HUES64 (cell line): ENCODE measurements at regions not wholly inside any gene's neighbourhood (a gene's known extent, or its start where the extent isn't known, plus 50 kb on each side); places are given as distances from the start of the nearest gene placed in this dataset.
"Not testable (repeated sequence)": the region's sequence is repeated elsewhere in the genome, so short reads cannot be mapped to it uniquely, and the experiment has no call there.

Experiments used
- H3K27ac ChIP-seq: 2 replicates; pipeline ENCODE4 v1.7.0; 2013; ENCODE audit warnings: low read depth, low read length, inconsistent platforms
- H3K27me3 ChIP-seq: 2 replicates; pipeline ENCODE4 v1.6.1; 2013; ENCODE audit warnings: mild to moderate bottlenecking, low read length; ENCODE audit not compliant: insufficient read depth
- H3K36me3 ChIP-seq: 2 replicates; pipeline ENCODE4 v1.6.1; 2013; ENCODE audit warnings: mild to moderate bottlenecking, low read length; ENCODE audit not compliant: insufficient read depth
- H3K4me1 ChIP-seq: 2 replicates; pipeline ENCODE4 v1.6.1; 2013; ENCODE audit warnings: mild to moderate bottlenecking, low read length, moderate library complexity; ENCODE audit not compliant: insufficient read depth
- H3K4me3 ChIP-seq: 2 replicates; pipeline ENCODE4 v1.5.1; 2013; ENCODE audit warnings: mild to moderate bottlenecking, low read length, moderate library complexity
- H3K9ac ChIP-seq: 2 replicates; pipeline ENCODE4 v1.6.1; 2013; ENCODE audit warnings: mild to moderate bottlenecking, low read depth, low read length
- H3K9me3 ChIP-seq: 2 replicates; pipeline ENCODE4 v1.6.1; 2013; ENCODE audit warnings: low read depth, low read length; ENCODE audit not compliant: insufficient read depth
- WGBS: fragments of 150-250, 120-280 bp; methylation state at CpG from one replicate; pipeline ENCODE4 v1.1.7; 2013; ENCODE audit warnings: missing lambda C conversion rate; 5-methylcytosine and 5-hydroxymethylcytosine counted together

GRCh38 chr7:149683181-149683580, 90.2 kb downstream of the ZNF467 start:
- Histone ChIP-seq H3K4me3 (no peak overlapping the region), H3K4me1 (peaks cover 44% of the 10 kb centered on the region), H3K36me3 (no peaks in the 10 kb centered on the region), H3K9me3 (no peaks in the 10 kb centered on the region), H3K27me3 (no peaks in the 10 kb centered on the region), H3K9ac (no peak overlapping the region), H3K27ac (no peak overlapping the region)
- 95% methylated on average over 2 of the region's 2 CpGs for WGBS

DNA sequence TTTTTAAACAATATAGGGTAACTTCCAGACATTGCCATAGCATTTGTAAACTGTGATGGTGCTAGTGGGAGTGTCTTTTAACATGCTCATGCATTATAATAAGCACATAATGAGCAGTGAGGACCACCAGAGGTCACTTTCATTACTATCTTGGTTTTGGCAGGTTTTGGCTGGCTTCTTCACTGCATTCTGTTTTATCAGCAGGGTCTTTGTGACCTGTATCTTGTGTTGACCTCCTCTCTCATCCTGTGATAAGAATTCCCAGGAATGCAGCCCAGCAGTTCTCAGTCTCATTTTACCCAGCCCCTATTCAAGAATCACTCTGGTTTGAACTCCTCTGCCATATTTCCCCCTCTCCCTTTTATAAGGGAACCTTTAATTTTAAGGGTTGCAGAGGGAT, 91.3 kb downstream of the ZNF467 start:
- Histone ChIP-seq H3K36me3 (no peaks in the 10 kb centered on the region), H3K4me3 (no peak overlapping the region), H3K9me3 (no peaks in the 10 kb centered on the region), H3K4me1 (peaks cover 44% of the 10 kb centered on the region), H3K27ac (peak overlapping the region; percentile 69; the same call in 1 of the 2 replicates), H3K27me3 (no peaks in the 10 kb centered on the region), H3K9ac (no peak overlapping the region)

- no peaks in the 10 kb centered on the region for H3K9me3 ChIP-seq
- H3K36me3 ChIP-seq = no peaks in the 10 kb centered on the region
- H3K27me3 ChIP-seq = no peaks in the 10 kb centered on the region
- 17% methylated on average over 1 of the region's 1 CpG for WGBS
- H3K27ac ChIP-seq = peak overlapping the region; percentile 69; the same call in 1 of the 2 replicates
- no peak overlapping the region for H3K4me3 ChIP-seq
- peaks cover 43% of the 10 kb centered on the region for H3K4me1 ChIP-seq
- H3K9ac ChIP-seq = no peak overlapping the region; the same call in 1 of the 2 replicates
Observed at GRCh38 chr7:149681274-149681673, 92.1 kb downstream of the ZNF467 start.

DNA sequence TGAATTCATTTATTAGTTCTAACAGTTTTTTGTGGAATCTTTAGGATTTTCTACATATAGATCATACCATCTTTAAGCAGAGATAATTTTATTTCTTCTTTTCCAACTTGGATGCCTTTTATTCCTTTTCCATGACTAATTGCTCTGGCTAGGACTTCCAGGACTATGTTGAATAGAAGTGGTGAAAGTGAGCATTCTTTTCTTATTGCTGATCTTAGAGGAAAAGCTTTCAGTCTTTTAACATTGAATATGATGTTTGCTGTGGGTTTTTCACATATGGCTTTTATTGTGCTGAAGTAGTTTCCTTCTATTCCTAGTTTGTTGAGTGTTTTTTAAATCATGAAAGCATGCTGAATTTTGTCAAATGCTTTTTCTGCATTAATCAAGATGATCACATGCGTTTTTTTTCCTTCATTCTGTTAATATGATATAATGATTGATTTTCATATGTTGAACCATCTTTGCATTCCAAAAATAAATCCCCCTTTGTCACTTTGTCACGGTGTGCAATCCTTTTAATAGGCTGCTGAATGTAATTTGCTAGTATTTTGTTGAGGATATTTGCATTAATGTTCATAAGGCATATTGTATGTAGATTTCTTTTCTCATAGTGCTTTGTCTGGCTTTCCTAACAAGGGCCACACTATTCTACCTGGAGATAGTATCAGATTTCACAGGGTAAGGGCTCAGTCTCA, 92.9 kb downstream of the ZNF467 start:
- Histone ChIP-seq H3K4me1 (peaks cover 35% of the 10 kb centered on the region), H3K9ac (no peak overlapping the region)
- 83% methylated on average over 1 of the region's 2 CpGs for WGBS

DNA sequence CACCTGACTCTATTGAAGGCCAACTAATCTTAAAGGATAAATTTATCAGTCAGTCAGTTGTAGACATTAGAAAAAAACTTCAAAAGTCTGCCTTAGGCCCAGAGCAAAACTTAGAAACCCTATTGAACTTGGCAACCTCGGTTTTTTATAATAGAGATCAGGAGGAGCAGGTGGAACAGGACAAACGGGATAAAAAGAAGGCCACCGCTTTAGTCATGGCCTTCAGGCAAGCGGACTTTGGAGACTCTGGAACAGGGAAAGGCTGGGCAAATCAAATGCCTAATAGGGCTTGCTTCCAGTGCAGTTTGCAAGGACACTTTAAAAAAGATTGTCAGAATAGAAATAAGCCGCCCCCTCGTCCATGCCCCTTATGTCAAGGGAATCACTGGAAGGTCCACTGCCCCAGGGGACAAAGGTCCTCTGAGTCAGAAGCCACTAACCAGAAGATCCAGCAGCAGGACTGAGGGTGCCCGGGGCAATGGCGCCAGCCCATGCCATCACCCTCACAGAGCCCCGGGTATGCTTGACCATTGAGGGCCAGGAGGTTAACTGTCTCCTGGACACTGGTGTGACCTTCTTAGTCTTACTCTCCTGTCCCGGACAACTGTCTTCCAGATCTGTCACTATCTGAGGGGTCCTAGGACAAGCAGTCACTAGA, 98.5 kb downstream of the ZNF467 start:
- H3K27me3 ChIP-seq, H3K9ac ChIP-seq, H3K4me1 ChIP-seq, H3K4me3 ChIP-seq, H3K36me3 ChIP-seq, H3K27ac ChIP-seq, H3K9me3 ChIP-seq: not testable (repeated sequence)
- 93% methylated on average over 10 of the region's 10 CpGs for WGBS

More for the DNA sequence above, 92.9 kb downstream of the ZNF467 start:
- Histone ChIP-seq H3K36me3 (no peaks in the 10 kb centered on the region), H3K27ac (no peak overlapping the region), H3K9me3 (no peaks in the 10 kb centered on the region), H3K27me3 (no peaks in the 10 kb centered on the region), H3K4me3 (no peak overlapping the region)

DNA sequence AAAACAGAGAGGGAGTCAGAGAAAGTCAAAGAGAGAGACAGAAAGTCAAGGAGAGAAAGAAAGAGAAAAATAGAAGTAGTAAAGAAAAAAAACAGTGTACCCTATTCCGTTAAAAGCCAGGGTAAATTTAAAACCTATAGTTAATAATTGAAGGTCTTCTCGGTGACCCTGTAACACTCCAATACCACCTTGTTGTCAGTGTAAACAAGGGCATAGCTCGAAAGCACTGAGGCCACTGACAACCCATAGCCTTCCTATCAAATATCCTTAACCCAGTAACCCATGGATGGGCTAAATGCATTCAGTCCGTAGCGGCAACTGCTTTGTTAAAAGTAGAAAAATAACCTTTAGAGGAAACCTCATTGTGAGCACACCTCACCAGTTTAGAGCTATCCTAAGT, 100.4 kb downstream of the ZNF467 start:
- Histone ChIP-seq H3K36me3 (no peaks in the 10 kb centered on the region), H3K27me3 (no peaks in the 10 kb centered on the region), H3K9me3 (no peaks in the 10 kb centered on the region), H3K9ac (no peak overlapping the region), H3K27ac (no peak overlapping the region), H3K4me3 (no peak overlapping the region), H3K4me1 (no peaks in the 10 kb centered on the region)
- WGBS = 82% methylated on average over 5 of the region's 5 CpGs

DNA sequence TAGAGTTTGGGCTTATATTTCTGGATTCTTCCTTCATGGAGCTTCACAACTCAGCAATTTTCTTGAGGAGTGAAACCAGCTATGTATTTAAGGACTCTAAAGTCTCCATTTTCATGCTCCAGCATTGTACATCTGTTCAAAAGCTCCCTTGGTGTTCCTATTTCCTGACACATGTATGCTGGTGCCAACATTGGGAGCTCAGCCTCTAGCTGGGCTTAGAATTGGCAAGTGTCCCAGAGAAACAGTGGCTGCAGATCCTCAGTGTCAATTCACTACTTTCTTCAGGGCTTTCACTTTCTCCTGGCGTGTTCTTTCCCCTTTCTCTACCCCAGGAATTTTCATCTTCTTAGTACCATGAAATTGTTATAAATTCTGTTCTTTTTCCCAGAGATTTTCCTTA, 103.1 kb downstream of the ZNF467 start:
- no peaks in the 10 kb centered on the region for H3K36me3 ChIP-seq
- no peaks in the 10 kb centered on the region for H3K27me3 ChIP-seq
- no peaks in the 10 kb centered on the region for H3K9me3 ChIP-seq
- H3K9ac ChIP-seq = no peak overlapping the region
- H3K4me3 ChIP-seq = no peak overlapping the region
- H3K27ac ChIP-seq = no peak overlapping the region
- WGBS = 79% methylated on average over 1 of the region's 1 CpG
- H3K4me1 ChIP-seq = no peaks in the 10 kb centered on the region

GRCh38 chr7:149669121-149669818, 104.1 kb downstream of the ZNF467 start:
- no peaks in the 10 kb centered on the region for H3K9me3 ChIP-seq
- no peak overlapping the region for H3K9ac ChIP-seq
- 31% methylated on average over 4 of the region's 7 CpGs for WGBS
- no peaks in the 10 kb centered on the region for H3K27me3 ChIP-seq
- no peak overlapping the region for H3K27ac ChIP-seq
- H3K4me1 ChIP-seq = no peaks in the 10 kb centered on the region
- H3K36me3 ChIP-seq = no peaks in the 10 kb centered on the region
- no peak overlapping the region for H3K4me3 ChIP-seq

DNA sequence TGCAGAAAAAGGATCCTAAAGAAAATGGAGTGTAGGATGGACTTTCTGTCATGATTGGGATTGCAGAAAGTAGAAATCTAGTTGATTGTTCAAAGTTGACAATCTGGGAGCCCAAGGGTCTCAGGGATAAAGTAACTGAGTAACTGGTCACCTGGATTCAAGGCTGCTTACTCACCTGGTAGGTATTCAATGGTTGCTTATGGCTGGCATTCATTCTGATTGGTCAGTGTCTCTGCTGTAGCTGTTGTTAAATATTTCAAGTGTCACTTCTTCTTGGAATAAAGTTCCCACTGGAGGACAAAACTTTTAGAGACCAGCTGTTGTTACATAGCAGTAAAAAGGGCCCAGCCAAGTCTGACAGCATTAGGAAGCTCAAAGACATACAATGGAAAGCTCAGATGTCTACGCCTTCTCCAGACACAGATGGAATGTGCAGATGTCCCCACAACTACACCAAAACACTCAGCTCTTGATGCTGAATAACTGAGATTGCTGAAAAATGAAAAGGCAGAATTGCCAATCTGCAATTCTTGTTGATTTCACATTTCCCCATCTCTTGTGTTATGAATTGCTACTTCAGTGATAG, 106.9 kb downstream of the ZNF467 start:
- Histone ChIP-seq H3K4me3 (no peak overlapping the region), H3K9me3 (no peaks in the 10 kb centered on the region), H3K27me3 (no peaks in the 10 kb centered on the region), H3K27ac (no peak overlapping the region), H3K9ac (no peak overlapping the region), H3K36me3 (no peaks in the 10 kb centered on the region), H3K4me1 (peaks cover 9% of the 10 kb centered on the region; the same call in 1 of the 2 replicates)
- WGBS = 50% methylated on average over 1 of the region's 1 CpG

GRCh38 chr7:149665618-149666017, 107.8 kb downstream of the ZNF467 start:
- not testable (repeated sequence) for H3K9ac ChIP-seq, H3K36me3 ChIP-seq, H3K27ac ChIP-seq, H3K4me3 ChIP-seq, H3K9me3 ChIP-seq, H3K27me3 ChIP-seq, H3K4me1 ChIP-seq
- 93% methylated on average over 2 of the region's 2 CpGs for WGBS

- Histone ChIP-seq H3K36me3 (no peaks in the 10 kb centered on the region), H3K4me1 (peaks cover 9% of the 10 kb centered on the region; the same call in 1 of the 2 replicates), H3K9ac (no peak overlapping the region), H3K9me3 (no peaks in the 10 kb centered on the region), H3K27me3 (no peaks in the 10 kb centered on the region), H3K4me3 (no peak overlapping the region), H3K27ac (no peak overlapping the region)
- WGBS = 78% methylated on average over 1 of the region's 1 CpG
Observed at GRCh38 chr7:149664666-149665065, 108.7 kb downstream of the ZNF467 start.
